Naive thymus-derived CD8-positive, alpha-beta T cell (primary cell): ENCODE measurements at regions not wholly inside any gene's neighbourhood (a gene's known extent, or its start where the extent isn't known, plus 50 kb on each side); places are given as distances from the start of the nearest gene placed in this dataset.
"Not testable (repeated sequence)": the region's sequence is repeated elsewhere in the genome, so short reads cannot be mapped to it uniquely, and the experiment has no call there.

ENCODE experiments used
- ATAC-seq, 2 donors: fragments of 150-1000 bp; cut with Tn5 transposase in 1 of 2; sonication (Bioruptor Pico), chemical (Tn5 transposase) in 1 of 2; 1 replicate in 1 of 2; 2 replicates in 1 of 2; pipeline ENCODE4 v1.10.0; 2021; ENCODE audit warnings: mild to moderate bottlenecking in 2 of 2, moderate library complexity in 2 of 2
- POLR2A ChIA-PET: fragments of 350-600 bp; sonication (Branson Sonifier 250); formaldehyde crosslinking; loops from one replicate; lab custom pipeline; 2021; ENCODE audit warnings: antibody characterized with exemption; lab: Charles Lee
- DNase-seq, 10 donors: peaks; one replicate each; pipeline versions ENCODE4 v3.0.0 to v3.0.0-alpha.2; 2020 to 2022
- H3K27ac Mint-ChIP-seq, 10 donors: one replicate each; pipeline ENCODE4 v1.8.0; 2020 to 2022; ENCODE audit warnings: mild to moderate bottlenecking in 10 of 10, mixed read lengths in 10 of 10, moderate library complexity in 4 of 10, inconsistent platforms in 1 of 10
- H3K27me3 Mint-ChIP-seq, 5 donors: one replicate each; pipeline ENCODE4 v1.8.0; 2021 to 2022; ENCODE audit warnings: mixed read lengths in 5 of 5
- H3K36me3 Mint-ChIP-seq, 3 donors: one replicate each; pipeline ENCODE4 v1.8.0; 2020 to 2022; ENCODE audit warnings: mixed read lengths in 3 of 3, mild to moderate bottlenecking in 2 of 3, inconsistent platforms in 1 of 3
- H3K4me1 Mint-ChIP-seq, 4 donors: one replicate each; pipeline ENCODE4 v1.8.0; 2021 to 2022; ENCODE audit warnings: mixed read lengths in 4 of 4
- H3K4me3 Mint-ChIP-seq, 10 donors: one replicate each; pipeline ENCODE4 v1.8.0; 2020 to 2022; ENCODE audit warnings: mild to moderate bottlenecking in 10 of 10, mixed read lengths in 10 of 10, moderate library complexity in 6 of 10, inconsistent platforms in 1 of 10
- H3K9me3 Mint-ChIP-seq, 9 donors: one replicate each; pipeline ENCODE4 v1.8.0; 2020 to 2022; ENCODE audit warnings: mixed read lengths in 9 of 9, mild to moderate bottlenecking in 3 of 9, inconsistent platforms in 1 of 9, moderate library complexity in 1 of 9

DNA sequence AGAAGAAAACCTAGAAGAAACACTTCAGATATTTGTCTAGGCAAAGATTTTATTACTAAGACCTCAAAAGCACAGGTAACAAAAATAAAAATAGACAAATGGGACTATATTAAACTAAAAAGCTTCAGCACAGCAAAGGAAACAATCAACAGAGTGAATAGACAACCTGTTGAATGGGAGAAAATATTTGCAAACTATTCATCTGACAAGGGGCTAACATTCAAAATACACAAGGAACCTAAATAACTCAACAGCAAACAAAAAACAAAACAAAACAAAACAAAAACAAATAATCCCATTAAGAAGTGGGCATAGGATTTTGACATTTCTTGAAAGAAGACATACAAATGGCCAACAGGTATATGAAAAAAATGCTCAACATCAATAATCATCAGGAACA is 192.7 kb upstream of the ZCCHC13 start:
- Mint-ChIP-seq H3K27me3 (no peaks in the 10 kb centered on the region), H3K9me3 (peaks cover 0 to 2% (median 0%) of the 10 kb centered on the region in 9 donors), H3K27ac (no peak overlapping the region), H3K36me3 (peaks cover 10 to 32% (median 15%) of the 10 kb centered on the region in 3 donors), H3K4me3 (no peak overlapping the region), H3K4me1 (peaks cover 0 to 1% (median 0%) of the 10 kb centered on the region in 4 donors)
- ATAC-seq (no peak), DNase-seq (no peak)
- POLR2A ChIA-PET, result no interaction called here

DNA sequence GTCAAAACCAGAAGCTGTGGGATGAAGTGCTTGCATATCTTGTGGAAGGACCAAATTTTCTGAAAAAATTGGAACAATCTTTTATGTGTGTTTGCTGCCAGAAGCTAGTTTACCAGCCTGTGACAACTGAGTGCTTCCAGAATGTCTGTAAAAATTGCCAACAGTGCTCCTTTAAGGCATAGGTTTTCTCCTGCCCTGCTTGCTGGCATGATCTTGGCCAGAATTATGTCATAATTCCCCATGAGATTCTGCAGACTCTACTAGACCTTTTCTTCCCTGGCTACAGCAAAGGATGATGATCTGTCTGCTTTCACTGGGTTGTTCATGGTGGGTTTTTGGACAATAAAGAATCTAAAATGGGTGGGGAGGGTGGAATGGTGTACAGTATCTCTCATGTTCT is 196.3 kb upstream of the ZCCHC13 start:
- POLR2A ChIA-PET, result no interaction called here
- Mint-ChIP-seq H3K27ac (no peak overlapping the region), H3K27me3 (no peaks in the 10 kb centered on the region), H3K9me3 (peaks cover 0 to 5% (median 0%) of the 10 kb centered on the region in 9 donors), H3K4me3 (no peak overlapping the region), H3K36me3 (peaks cover 10 to 36% (median 18%) of the 10 kb centered on the region in 3 donors), H3K4me1 (peaks cover 0 to 1% (median 0%) of the 10 kb centered on the region in 4 donors)
- ATAC-seq (no peak), DNase-seq (no peak)

DNA sequence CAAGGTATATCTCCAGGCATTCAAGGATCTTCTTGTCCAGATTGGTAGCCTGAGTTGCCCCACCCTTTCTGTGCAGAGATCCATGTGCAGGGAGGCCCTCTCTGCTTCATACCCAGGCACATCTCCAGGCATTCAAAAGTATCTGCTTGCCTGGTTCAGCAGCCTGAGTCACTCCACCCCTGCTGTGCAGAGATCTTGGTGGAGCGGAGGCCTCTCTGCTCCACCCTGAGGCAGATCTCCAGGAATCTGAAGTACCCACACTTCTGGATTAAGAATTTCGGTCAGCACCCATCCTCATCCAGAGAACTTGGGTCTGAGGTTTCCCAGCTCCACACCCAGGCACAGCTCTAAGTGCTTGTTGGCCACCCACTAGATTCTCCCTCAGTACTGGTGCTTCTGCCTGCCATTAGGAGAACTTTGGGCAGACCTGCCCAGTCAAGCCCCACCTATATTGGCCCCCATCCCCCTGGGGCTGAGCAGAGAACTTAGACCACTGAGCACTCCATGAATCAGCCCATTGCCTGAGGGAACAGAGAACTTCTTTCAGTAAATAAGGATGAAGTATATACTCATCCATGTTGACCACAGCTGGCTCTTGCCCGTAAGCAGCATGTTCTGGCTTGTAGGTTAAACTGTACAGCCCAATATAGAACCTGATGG is 199.5 kb upstream of the ZCCHC13 start:
- Mint-ChIP-seq H3K27me3 (no peaks in the 10 kb centered on the region), H3K27ac (no peak overlapping the region), H3K4me3 (no peak overlapping the region), H3K4me1 (no peaks in the 10 kb centered on the region), H3K9me3 (peaks cover 0 to 7% (median 3%) of the 10 kb centered on the region in 9 donors), H3K36me3 (peaks cover 13 to 31% (median 14%) of the 10 kb centered on the region in 3 donors)
- POLR2A ChIA-PET, result no interaction called here
- no peak for ATAC-seq
- DNase-seq, result no peak

DNA sequence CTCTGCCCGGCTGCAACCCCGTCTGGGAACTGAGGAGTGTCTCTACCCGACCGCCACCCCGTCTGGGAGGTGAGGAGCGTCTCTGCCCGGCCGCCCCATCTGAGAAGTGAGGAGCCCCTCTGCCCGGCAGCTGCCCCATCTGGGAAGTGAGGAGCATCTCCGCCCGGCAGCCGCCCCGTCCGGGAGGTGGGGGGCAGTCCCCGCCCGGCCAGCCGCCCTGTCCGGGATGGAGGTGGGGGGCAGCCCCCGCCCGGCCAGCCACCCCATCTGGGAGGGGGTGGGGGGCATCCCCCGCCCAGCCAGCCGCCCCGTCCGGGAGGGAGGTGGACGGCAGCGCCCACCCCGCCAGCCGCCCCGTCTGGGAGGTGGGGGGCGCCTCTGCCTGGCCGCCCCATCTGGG is 205.6 kb upstream of the ZCCHC13 start:
- ATAC-seq, DNase-seq, H3K27me3 Mint-ChIP-seq, POLR2A ChIA-PET, H3K4me1 Mint-ChIP-seq, H3K4me3 Mint-ChIP-seq, H3K27ac Mint-ChIP-seq: not testable (repeated sequence)
- Mint-ChIP-seq H3K36me3 (peaks cover 0 to 16% (median 1%) of the 10 kb centered on the region in 3 donors), H3K9me3 (peaks cover 0 to 24% (median 3%) of the 10 kb centered on the region in 9 donors)

DNA sequence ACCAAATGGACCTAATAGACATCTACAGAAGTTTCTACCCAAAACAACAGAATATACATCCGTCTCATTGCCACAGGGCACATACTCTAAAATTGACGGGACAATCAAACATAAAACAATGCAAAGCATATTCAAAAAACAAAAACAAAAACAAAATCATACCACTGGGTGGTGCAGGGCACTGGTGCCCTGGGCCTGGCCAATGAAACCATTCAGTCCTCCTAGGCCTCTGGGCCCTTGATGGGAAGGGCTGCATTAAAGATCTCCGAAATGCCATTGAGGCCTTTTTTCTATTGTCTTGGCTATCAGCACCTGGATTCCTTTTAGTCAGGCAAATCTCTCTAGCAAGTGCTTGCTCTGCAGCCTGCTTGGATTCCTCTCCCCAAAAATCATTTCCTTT is 213.9 kb upstream of the ZCCHC13 start:
- Mint-ChIP-seq H3K9me3 (peaks cover 0 to 39% (median 16%) of the 10 kb centered on the region in 9 donors), H3K36me3 (peaks cover 16 to 28% (median 25%) of the 10 kb centered on the region in 3 donors), H3K4me1 (peaks cover 0 to 2% (median 0%) of the 10 kb centered on the region in 4 donors), H3K4me3 (no peak overlapping the region), H3K27me3 (no peaks in the 10 kb centered on the region), H3K27ac (no peak overlapping the region)
- POLR2A ChIA-PET, result no interaction called here
- DNase-seq (no peak), ATAC-seq (no peak)

DNA sequence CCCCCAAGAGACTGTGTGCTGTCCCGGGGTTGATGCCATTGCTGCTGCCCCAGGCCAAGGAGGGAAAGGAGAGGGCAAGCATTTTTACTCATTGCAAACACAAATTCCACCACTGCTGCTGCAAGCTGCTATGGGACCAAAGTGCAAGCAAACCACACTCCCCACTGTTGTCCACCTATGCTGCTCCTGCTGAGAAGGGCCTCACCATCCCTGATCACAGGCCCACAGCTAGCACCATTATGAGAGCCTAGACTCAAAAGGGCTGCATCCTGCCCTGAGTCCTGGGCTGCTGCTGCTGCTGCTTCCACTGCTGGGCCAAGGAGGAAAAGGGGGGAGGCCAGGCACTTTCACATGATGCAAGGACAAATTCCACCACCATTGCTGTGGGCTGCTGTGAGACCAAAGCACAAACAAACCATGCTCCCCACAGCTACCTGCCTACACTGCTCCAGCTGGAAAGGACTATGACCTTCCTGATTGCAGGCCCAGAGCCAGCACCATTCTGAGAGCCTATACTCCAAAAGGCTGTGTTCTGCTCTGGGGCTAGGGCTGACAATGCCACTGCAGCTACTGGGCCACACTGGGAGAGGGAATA is 218.2 kb upstream of the ZCCHC13 start:
- Mint-ChIP-seq H3K27ac (peak overlapping the region in 1 of 10 donors; percentile 8), H3K4me3 (no peak overlapping the region), H3K9me3 (peaks cover 0 to 30% (median 17%) of the 10 kb centered on the region in 9 donors), H3K36me3 (peaks cover 19 to 28% (median 25%) of the 10 kb centered on the region in 3 donors), H3K27me3 (no peaks in the 10 kb centered on the region), H3K4me1 (peaks cover 0 to 3% (median 0%) of the 10 kb centered on the region in 4 donors)
- no peak for ATAC-seq
- no peak for DNase-seq
- POLR2A ChIA-PET, result no interaction called here

DNA sequence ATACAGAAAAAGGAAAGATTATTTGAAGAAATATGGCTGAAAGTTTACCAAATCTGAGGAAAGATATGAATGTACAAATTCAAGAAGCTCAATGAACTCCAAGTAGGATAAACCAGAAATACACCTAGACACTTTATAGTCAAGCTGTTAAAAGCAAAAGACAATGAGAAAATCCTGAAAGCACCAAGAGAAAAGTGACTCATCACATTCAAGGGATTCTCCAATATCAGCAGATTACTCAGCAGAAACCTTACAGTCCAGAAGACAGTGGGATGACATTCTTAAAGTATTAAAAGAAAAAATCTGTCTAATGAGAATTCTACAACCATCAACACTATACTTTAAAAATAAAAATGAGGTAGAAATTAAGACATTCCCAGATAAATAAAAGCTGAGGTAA is 223.8 kb upstream of the ZCCHC13 start:
- no peak for DNase-seq
- Mint-ChIP-seq H3K27ac (no peak overlapping the region), H3K27me3 (no peaks in the 10 kb centered on the region), H3K9me3 (peaks cover 0 to 48% (median 17%) of the 10 kb centered on the region in 9 donors), H3K36me3 (peaks cover 9 to 35% (median 21%) of the 10 kb centered on the region in 3 donors), H3K4me1 (peaks cover 0 to 1% (median 0%) of the 10 kb centered on the region in 4 donors), H3K4me3 (no peak overlapping the region)
- ATAC-seq, result no peak
- POLR2A ChIA-PET, result no interaction called here

DNA sequence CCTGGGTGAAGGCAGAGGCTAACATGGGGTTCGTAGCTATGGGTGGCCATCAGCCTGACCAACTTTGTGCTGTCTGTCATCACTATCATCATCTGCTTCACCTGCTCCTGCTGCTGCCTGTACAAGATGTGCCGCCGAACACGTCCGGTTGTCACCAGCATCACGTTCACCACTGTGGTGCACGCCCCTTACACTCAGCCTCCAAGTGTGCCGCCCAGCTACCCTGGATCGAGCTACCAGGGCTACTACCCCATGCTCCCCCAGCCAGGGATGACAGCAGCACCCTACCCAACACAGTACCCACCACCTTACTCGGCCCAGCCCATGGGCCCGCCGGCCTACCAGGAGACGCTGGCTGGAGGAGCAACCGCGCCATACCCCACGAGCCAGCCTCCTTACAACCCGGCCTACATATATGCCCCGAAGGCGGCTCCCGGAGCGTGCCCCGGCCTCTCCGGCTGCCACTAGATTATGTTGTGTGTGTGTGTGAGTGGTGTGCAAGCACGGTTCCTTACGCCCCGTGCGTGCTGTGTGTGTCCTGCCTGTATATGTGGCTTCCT is 213.4 kb upstream of the XIST start:
- H3K36me3 Mint-ChIP-seq, result peaks cover 5 to 14% (median 5%) of the 10 kb centered on the region in 3 donors
- H3K4me3 Mint-ChIP-seq, result no peak overlapping the region
- DNase-seq, result no peak
- H3K27me3 Mint-ChIP-seq, result no peaks in the 10 kb centered on the region
- POLR2A ChIA-PET, result no interaction called here
- H3K9me3 Mint-ChIP-seq, result peaks cover 0 to 34% (median 11%) of the 10 kb centered on the region in 9 donors
- H3K4me1 Mint-ChIP-seq, result peaks cover 0 to 6% (median 0%) of the 10 kb centered on the region in 4 donors
- H3K27ac Mint-ChIP-seq, result no peak overlapping the region
- ATAC-seq, result no peak

DNA sequence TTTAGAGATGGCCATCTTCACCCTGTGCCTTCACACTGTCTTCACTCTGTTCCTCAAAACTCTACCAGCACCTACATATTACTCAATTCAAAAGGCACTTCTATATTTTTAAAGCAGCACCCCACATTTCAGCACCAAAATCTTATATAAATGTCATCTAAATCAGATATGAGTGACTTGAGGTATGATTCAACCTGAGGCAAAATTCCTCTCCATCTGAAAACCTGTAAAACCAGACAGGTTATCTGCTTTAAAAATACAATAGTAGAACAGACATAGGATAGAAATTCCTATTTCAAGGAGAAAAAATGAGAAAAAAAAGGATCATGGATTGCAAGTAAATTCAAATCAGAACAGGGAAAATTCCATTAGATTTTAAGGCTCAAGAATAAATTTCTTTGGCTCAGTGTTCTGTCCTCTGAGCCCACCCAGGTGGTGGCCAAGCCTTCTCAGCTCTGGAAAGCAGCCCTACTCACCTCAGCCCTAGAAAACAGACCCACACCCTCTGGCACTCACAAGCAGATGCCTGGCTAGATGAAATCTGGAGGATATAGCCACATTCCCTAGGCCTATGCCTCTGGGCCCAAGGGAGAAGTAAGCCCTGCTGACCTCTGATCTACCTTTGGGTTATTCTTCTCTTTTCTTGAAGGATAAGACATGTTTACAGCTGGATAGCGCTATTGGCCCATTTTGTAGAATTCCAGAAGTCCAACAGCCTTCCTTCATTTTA is 211.1 kb upstream of the XIST start:
- H3K27me3 Mint-ChIP-seq, result no peaks in the 10 kb centered on the region

DNA sequence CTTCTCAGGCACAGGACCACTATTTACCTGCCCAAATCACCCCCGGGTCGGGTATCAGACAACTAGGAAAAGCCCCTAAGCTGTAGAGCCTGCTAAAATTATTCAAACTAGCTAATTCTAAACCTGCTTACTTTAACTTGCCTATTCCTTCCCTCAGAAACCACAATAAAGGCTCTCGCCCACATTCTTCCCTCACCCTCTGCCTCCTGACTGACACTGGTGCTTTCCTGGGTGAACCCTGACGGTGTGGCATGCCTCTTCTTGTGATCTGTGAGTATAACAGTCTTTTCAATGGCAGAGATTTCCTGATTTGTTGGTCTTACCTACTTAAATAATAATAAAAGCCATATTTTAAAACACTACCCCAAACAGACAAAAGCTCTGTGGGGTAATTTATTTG is 209.4 kb upstream of the XIST start:
- peaks cover 0 to 6% (median 0%) of the 10 kb centered on the region in 4 donors for H3K4me1 Mint-ChIP-seq
- no peaks in the 10 kb centered on the region for H3K27me3 Mint-ChIP-seq
- H3K9me3 Mint-ChIP-seq, result peaks cover 0 to 2% (median 0%) of the 10 kb centered on the region in 9 donors
- H3K4me3 Mint-ChIP-seq, result no peak overlapping the region
- ATAC-seq (no peak), DNase-seq (no peak)
- no peaks in the 10 kb centered on the region for H3K36me3 Mint-ChIP-seq
- POLR2A ChIA-PET, result no interaction called here
- no peak overlapping the region for H3K27ac Mint-ChIP-seq

More for the DNA sequence above, 211.1 kb upstream of the XIST start:
- Mint-ChIP-seq H3K4me1 (peaks cover 0 to 6% (median 0%) of the 10 kb centered on the region in 4 donors), H3K36me3 (peaks cover 0 to 5% (median 0%) of the 10 kb centered on the region in 3 donors), H3K9me3 (peaks cover 0 to 16% (median 7%) of the 10 kb centered on the region in 9 donors), H3K27ac (no peak overlapping the region), H3K4me3 (no peak overlapping the region)
- no peak for DNase-seq
- no peak for ATAC-seq
- POLR2A ChIA-PET, result no interaction called here

DNA sequence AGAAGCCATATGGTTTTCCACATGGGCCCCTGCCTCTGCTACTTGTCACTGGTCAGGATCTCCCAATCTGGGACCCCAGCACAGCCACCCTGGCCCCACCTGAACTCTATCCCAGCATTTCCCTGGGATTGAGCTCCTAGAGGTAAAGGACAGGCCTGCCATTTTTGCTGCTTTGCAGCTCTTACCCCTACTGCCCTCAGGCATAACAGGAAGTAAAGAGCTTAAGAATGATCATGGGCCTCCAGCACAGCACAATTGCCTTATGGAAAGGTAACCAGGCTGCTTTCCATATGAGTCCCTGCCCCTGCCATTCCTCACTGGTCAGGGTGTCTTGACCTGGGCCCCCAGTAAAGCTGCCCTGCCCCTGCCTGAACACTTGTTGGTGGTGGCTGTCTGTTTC is 196.6 kb upstream of the XIST start:
- no peak overlapping the region for H3K4me3 Mint-ChIP-seq
- peaks cover 0 to 10% (median 2%) of the 10 kb centered on the region in 9 donors for H3K9me3 Mint-ChIP-seq
- POLR2A ChIA-PET, result no interaction called here
- H3K4me1 Mint-ChIP-seq, result no peaks in the 10 kb centered on the region
- no peak for DNase-seq
- no peak for ATAC-seq
- H3K27ac Mint-ChIP-seq, result no peak overlapping the region
- peaks cover 0 to 10% (median 0%) of the 10 kb centered on the region in 3 donors for H3K36me3 Mint-ChIP-seq
- no peaks in the 10 kb centered on the region for H3K27me3 Mint-ChIP-seq

DNA sequence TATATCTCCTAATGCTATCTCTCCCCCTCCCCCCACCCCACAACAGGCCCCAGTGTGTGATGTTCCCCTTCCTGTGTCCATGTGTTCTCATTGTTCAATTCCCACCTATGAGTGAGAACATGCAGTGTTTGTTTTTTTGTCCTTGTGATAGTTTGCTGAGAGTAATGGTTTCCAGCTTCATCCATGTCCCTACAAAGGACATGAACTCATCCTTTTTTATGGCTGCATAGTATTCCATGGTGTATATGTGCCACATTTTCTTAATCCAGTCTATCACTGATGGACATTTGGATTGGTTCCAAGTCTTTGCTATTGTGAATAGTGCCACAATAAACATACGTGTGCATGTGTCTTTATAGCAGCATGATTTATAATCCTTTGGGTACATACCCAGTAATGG is 181.6 kb upstream of the XIST start:
- H3K36me3 Mint-ChIP-seq, result peaks cover 0 to 12% (median 0%) of the 10 kb centered on the region in 3 donors
- H3K27ac Mint-ChIP-seq, POLR2A ChIA-PET, DNase-seq, H3K4me3 Mint-ChIP-seq, H3K27me3 Mint-ChIP-seq, H3K4me1 Mint-ChIP-seq, ATAC-seq: not testable (repeated sequence)
- H3K9me3 Mint-ChIP-seq, result peaks cover 0 to 47% (median 9%) of the 10 kb centered on the region in 9 donors
